HepG2 (cell line): ENCODE measurements at regions not wholly inside any gene's neighbourhood (a gene's known extent, or its start where the extent isn't known, plus 50 kb on each side); places are given as distances from the start of the nearest gene placed in this dataset.

Source experiments
- ATAC-seq: fragments of 200-7000 bp; cut with Tn5 transposase; 3 replicates; pipeline ENCODE4 v1.9.1; 2020; ENCODE audit warnings: mild to moderate bottlenecking, moderate library complexity
- BruUV-seq: library from RNA; stranded (reverse); fragments of 400-500 nt; replicated peaks from 2 replicates; lab custom pipeline; 2021; lab: Mats Ljungman, UMichigan
- CTCF ChIA-PET: fragments of 300-600 bp; formaldehyde crosslinking; extraction: SDS; loops from one replicate; lab custom pipeline; 2021; ENCODE audit warnings: low total read pairs, inconsistent platforms, low intra/inter-chr PET ratio; lab: Yijun Ruan, JAX
- POLR2A ChIA-PET: fragments of 350-600 bp; sonication (Branson Sonifier 250); formaldehyde crosslinking; loops from one replicate; lab custom pipeline; 2020; ENCODE audit warnings: antibody characterized with exemption, inconsistent platforms; lab: Yijun Ruan, JAX
- DNase-seq: peaks from one replicate; pipeline ENCODE4 v3.0.0-alpha.2; 2015; ENCODE audit warnings: low spot score
- FAIRE-seq: peaks from 3 replicates; lab custom pipeline; 2011; peaks lifted over from hg19 to GRCh38; lab: Jason Lieb, UNC
- H2AFZ ChIP-seq: one replicate; pipeline ENCODE4 v1.6.1; 2011; ENCODE audit warnings: low read length, inconsistent platforms
- H3K27ac ChIP-seq: fragments of 300-600 bp; 3 replicates; pipeline ENCODE4 v1.8.0; 2011; ENCODE audit warnings: mixed run types, mild to moderate bottlenecking, mixed read lengths, low read length, inconsistent platforms; ENCODE audit not compliant: insufficient read depth; ENCODE audit errors: extremely low read length
- H3K27me3 ChIP-seq, 2 experiments: fragments of 200-600 bp in 1 of 2; 2 replicates in 1 of 2; 3 replicates in 1 of 2; pipeline versions ENCODE4 v1.6.0 to v1.8.0; 2011; ENCODE audit warnings: low read length in 2 of 2, mild to moderate bottlenecking in 2 of 2, moderate library complexity in 2 of 2, inconsistent platforms in 1 of 2; ENCODE audit not compliant: insufficient read depth in 2 of 2, control insufficient read depth in 1 of 2
- H3K36me3 ChIP-seq, 2 experiments: fragments of 200-600 bp in 1 of 2; replicated peaks in 1 of 2; 2 replicates in 1 of 2; 3 replicates in 1 of 2; pipeline versions ENCODE4 v1.5.1 to v1.8.0; 2011; ENCODE audit warnings: low read length in 2 of 2, inconsistent platforms in 1 of 2; ENCODE audit not compliant: insufficient read depth in 2 of 2, control insufficient read depth in 1 of 2
- H3K4me1 ChIP-seq: 2 replicates; pipeline ENCODE4 v1.5.1; 2012; ENCODE audit warnings: low read length, inconsistent platforms; ENCODE audit not compliant: insufficient read depth
- H3K4me2 ChIP-seq: 2 replicates; pipeline ENCODE4 v1.6.0; 2011; ENCODE audit warnings: low read depth, low read length, inconsistent platforms
- H3K4me3 ChIP-seq, 3 experiments: fragments of 200-600 bp in 1 of 3; sonication (generic), shearing (Covaris generic) in 1 of 3; replicated peaks in 1 of 3; 2 replicates each; pipeline ENCODE4 v1.5.1; 2011 to 2016; ENCODE audit warnings: low read length in 3 of 3, inconsistent platforms in 2 of 3, low read depth in 2 of 3, mild to moderate bottlenecking in 2 of 3, control low read depth in 1 of 3, mixed read lengths in 1 of 3; ENCODE audit not compliant: insufficient read depth in 1 of 3
- H3K79me2 ChIP-seq: one replicate; pipeline ENCODE4 v1.6.1; 2011; ENCODE audit warnings: low read length, inconsistent platforms; ENCODE audit not compliant: insufficient read depth
- H3K9ac ChIP-seq: 2 replicates; pipeline ENCODE4 v1.6.0; 2011; ENCODE audit warnings: mild to moderate bottlenecking, low read depth, low read length, inconsistent platforms; ENCODE audit not compliant: insufficient read depth
- H3K9me3 ChIP-seq: 2 replicates; pipeline ENCODE4 v1.5.1; 2012; ENCODE audit warnings: mild to moderate bottlenecking, low read length
- H4K20me1 ChIP-seq: 2 replicates; pipeline ENCODE4 v1.6.0; 2011; ENCODE audit warnings: inconsistent platforms, mild to moderate bottlenecking, low read length, moderate library complexity; ENCODE audit not compliant: insufficient read depth
- ATF1 ChIP-seq: IDR thresholded peaks from 2 replicates; pipeline ENCODE4 v1.6.1; 2016; ENCODE audit warnings: mild to moderate bottlenecking, control low read depth
- DNMT3B ChIP-seq: conservative IDR thresholded peaks from 2 replicates; pipeline ENCODE4 v1.6.1; 2016; ENCODE audit warnings: missing biosample characterization, control low read depth
- ESRRA ChIP-seq: sonication (generic); formaldehyde crosslinking; IDR thresholded peaks from 2 replicates; pipeline ENCODE4 v1.5.1; 2020; ENCODE audit warnings: mild to moderate bottlenecking, low read depth, missing genetic modification reagents
- FOXM1 ChIP-seq: sonication (generic); formaldehyde crosslinking; IDR thresholded peaks from 2 replicates; pipeline ENCODE4 v1.5.0; 2020; ENCODE audit warnings: missing genetic modification reagents
- GABPB1 ChIP-seq: IDR thresholded peaks from 2 replicates; pipeline ENCODE4 v1.6.1; 2016; ENCODE audit warnings: mild to moderate bottlenecking, missing genetic modification reagents, moderate library complexity, missing compliant biosample characterization
- HNRNPUL1 ChIP-seq: fragments of 200-400 bp; formaldehyde crosslinking; IDR thresholded peaks from 2 replicates; pipeline ENCODE4 v1.6.1; 2017; ENCODE audit warnings: low read depth, mild to moderate bottlenecking, low read length, moderate library complexity
- KLF16 ChIP-seq, 2 experiments: sonication (generic) in 1 of 2; formaldehyde crosslinking in 1 of 2; IDR thresholded peaks; 2 replicates each; pipeline versions ENCODE4 v1.6.1 to v1.8.0; 2016 to 2023; ENCODE audit warnings: missing genetic modification reagents in 2 of 2, missing compliant biosample characterization in 1 of 2
- NFIB ChIP-seq: sonication (generic); formaldehyde crosslinking; IDR thresholded peaks from 2 replicates; pipeline ENCODE4 v1.9.0; 2021; ENCODE audit warnings: missing genetic modification reagents, mild to moderate bottlenecking, borderline replicate concordance
- REXO4 ChIP-seq: sonication (generic); formaldehyde crosslinking; IDR thresholded peaks from 2 replicates; pipeline ENCODE4 v1.8.0; 2022; ENCODE audit warnings: missing genetic modification reagents, mild to moderate bottlenecking, borderline replicate concordance
- SALL1 ChIP-seq: sonication (generic); formaldehyde crosslinking; IDR thresholded peaks from 2 replicates; pipeline ENCODE4 v1.8.0; 2022; ENCODE audit warnings: mild to moderate bottlenecking, missing genetic modification reagents
- SALL2 ChIP-seq: sonication (generic); formaldehyde crosslinking; IDR thresholded peaks from 2 replicates; pipeline ENCODE4 v1.8.1; 2023; ENCODE audit warnings: mild to moderate bottlenecking, missing genetic modification reagents, inconsistent platforms
- SMAD1 ChIP-seq: sonication (generic); formaldehyde crosslinking; IDR thresholded peaks from 2 replicates; pipeline ENCODE4 v1.4.0; 2020; ENCODE audit warnings: missing genetic modification reagents, low read depth, mild to moderate bottlenecking, borderline replicate concordance
- SUZ12 ChIP-seq: fragments of 150-350 bp; IDR thresholded peaks from 2 replicates; pipeline ENCODE4 v1.6.1; 2014; ENCODE audit warnings: low read depth, low read length
- U2AF2 ChIP-seq: fragments of 200-400 bp; formaldehyde crosslinking; IDR thresholded peaks from 2 replicates; pipeline ENCODE4 v1.6.1; 2017; ENCODE audit warnings: low read depth, mild to moderate bottlenecking, low read length
- ZFAT ChIP-seq: sonication (generic); formaldehyde crosslinking; conservative IDR thresholded peaks from 2 replicates; pipeline ENCODE4 v1.8.1; 2023; ENCODE audit warnings: missing genetic modification reagents, inconsistent platforms
- ZNF10 ChIP-seq: sonication (generic); formaldehyde crosslinking; IDR thresholded peaks from 2 replicates; pipeline ENCODE4 v1.4.0; 2020; ENCODE audit warnings: mild to moderate bottlenecking, low read depth, missing genetic modification reagents, borderline replicate concordance
- ZNF383 ChIP-seq: sonication (generic); formaldehyde crosslinking; IDR thresholded peaks from 2 replicates; pipeline ENCODE4 v1.4.0; 2020; ENCODE audit warnings: missing genetic modification reagents, mild to moderate bottlenecking, borderline replicate concordance
- ZNF782 ChIP-seq: sonication (generic); formaldehyde crosslinking; IDR thresholded peaks from 2 replicates; pipeline ENCODE4 v1.4.0; 2020; ENCODE audit warnings: missing genetic modification reagents, mild to moderate bottlenecking, borderline replicate concordance
- in situ Hi-C: cut with HindIII; loops from 2 replicates; pipeline ENCODE4 v1.10.0; 2017; ENCODE audit warnings: low pct_unique_long_range_greater_than_20kb; ENCODE audit not compliant: extremely low pct_ligation_motif_present
- intact Hi-C: fragments of 100-400 bp; cut with micrococcal nuclease; formaldehyde crosslinking; loops from one replicate; pipeline ENCODE4 v1.10.0; 2022; ENCODE audit not compliant: unreplicated experiment
- TF ChIP-seq, protein P1 (sequence below): sonication (generic); formaldehyde crosslinking; IDR thresholded peaks from 2 replicates; pipeline ENCODE4 v1.8.0; 2023; ENCODE audit warnings: mild to moderate bottlenecking, missing genetic modification reagents
- TF ChIP-seq, protein P2 (sequence below): IDR thresholded peaks from 2 replicates; pipeline ENCODE4 v1.6.1; 2016; ENCODE audit warnings: low read depth, control low read depth

GRCh38 chr4:14364953-14365536 lies 637.2 kb upstream of the CPEB2 start:
- CTCF ChIA-PET: no interaction called here
- FAIRE-seq: no peak
- no TSS peak for BruUV-seq

More at GRCh38 chr4:14364953-14365536, 637.2 kb upstream of the CPEB2 start:
- TF ChIP-seq KLF16 (CRISPR knock-in tag; IDR thresholded peaks at IDR 0.05) (no peak), U2AF2 (no peak), REXO4 (CRISPR knock-in tag) (no peak), ZNF782 (no peak), ZNF383 (CRISPR knock-in tag) (no peak), GABPB1 (CRISPR knock-in tag) (no peak), HNRNPUL1 (no peak), SALL1 (CRISPR knock-in tag) (no peak), ATF1 (CRISPR knock-in tag) (no peak), SALL2 (CRISPR knock-in tag) (no peak), DNMT3B (CRISPR knock-in tag) (no peak), ESRRA (CRISPR knock-in tag) (no peak), ZNF10 (no peak), NFIB (CRISPR knock-in tag) (no peak), FOXM1 (no peak), ZFAT (CRISPR knock-in tag) (no peak), SMAD1 (CRISPR knock-in tag) (no peak), SUZ12 (no peak)
- TF ChIP-seq, protein P1, sequence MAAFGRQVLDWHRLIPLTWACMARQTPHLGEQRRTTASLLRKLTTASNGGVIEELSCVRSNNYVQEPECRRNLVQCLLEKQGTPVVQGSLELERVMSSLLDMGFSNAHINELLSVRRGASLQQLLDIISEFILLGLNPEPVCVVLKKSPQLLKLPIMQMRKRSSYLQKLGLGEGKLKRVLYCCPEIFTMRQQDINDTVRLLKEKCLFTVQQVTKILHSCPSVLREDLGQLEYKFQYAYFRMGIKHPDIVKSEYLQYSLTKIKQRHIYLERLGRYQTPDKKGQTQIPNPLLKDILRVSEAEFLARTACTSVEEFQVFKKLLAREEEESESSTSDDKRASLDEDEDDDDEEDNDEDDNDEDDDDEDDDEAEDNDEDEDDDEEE (CRISPR knock-in tag): no peak
- TF ChIP-seq, protein P2, sequence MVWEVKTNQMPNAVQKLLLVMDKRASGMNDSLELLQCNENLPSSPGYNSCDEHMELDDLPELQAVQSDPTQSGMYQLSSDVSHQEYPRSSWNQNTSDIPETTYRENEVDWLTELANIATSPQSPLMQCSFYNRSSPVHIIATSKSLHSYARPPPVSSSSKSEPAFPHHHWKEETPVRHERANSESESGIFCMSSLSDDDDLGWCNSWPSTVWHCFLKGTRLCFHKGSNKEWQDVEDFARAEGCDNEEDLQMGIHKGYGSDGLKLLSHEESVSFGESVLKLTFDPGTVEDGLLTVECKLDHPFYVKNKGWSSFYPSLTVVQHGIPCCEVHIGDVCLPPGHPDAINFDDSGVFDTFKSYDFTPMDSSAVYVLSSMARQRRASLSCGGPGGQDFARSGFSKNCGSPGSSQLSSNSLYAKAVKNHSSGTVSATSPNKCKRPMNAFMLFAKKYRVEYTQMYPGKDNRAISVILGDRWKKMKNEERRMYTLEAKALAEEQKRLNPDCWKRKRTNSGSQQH (CRISPR knock-in tag): no peak
- Histone ChIP-seq H3K4me1 (no peaks in the 10 kb centered on the region), H3K4me3 (no peak overlapping the region), H3K36me3 (no peaks in the 10 kb centered on the region), H3K9me3 (peaks cover 90% of the 10 kb centered on the region), H3K4me2 (no peak overlapping the region), H3K79me2 (no peaks in the 10 kb centered on the region), H3K9ac (no peak overlapping the region), H4K20me1 (no peaks in the 10 kb centered on the region), H3K27me3 (no peaks in the 10 kb centered on the region), H2AFZ (no peak overlapping the region), H3K27ac (no peak overlapping the region)
- in situ Hi-C loops (no loop called here), intact Hi-C loops (no loop called here)
- DNase-seq: no peak
- POLR2A ChIA-PET: no interaction called here
- ATAC-seq: no peak
